C1 segment of cervical spinal cord (tissue), 14 donors: ENCODE measurements at regions not wholly inside any gene's neighbourhood (a gene's known extent, or its start where the extent isn't known, plus 50 kb on each side); places are given as distances from the start of the nearest gene placed in this dataset.
A peak's percentile ranks its signal among the peaks of the same experiment; 100 is the strongest.

Source experiments
- DNase-seq, 14 donors: peaks; one replicate each; lab custom pipeline; 2025; lab: John Stamatoyannopoulos, UW

DNA sequence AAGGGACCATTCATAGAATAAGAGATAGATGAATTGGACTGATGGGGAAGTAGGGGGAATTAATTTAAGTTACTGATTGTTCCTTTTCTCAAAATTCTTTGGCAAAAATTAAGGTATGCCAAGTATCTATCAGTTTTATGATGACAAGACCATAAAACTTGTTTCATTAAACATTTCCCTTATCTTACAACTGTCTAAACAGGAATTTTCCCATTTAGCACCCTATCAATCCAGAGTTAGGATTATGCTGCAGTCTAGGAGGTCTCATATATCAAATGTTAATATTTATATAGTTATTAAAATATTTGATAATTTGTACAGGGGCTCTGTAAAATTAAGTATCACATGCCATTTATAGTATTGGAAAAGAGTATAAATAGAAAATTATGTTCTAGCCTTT is 51.5 kb upstream of the ARID1B start:
- DNase-seq: no peak

DNA sequence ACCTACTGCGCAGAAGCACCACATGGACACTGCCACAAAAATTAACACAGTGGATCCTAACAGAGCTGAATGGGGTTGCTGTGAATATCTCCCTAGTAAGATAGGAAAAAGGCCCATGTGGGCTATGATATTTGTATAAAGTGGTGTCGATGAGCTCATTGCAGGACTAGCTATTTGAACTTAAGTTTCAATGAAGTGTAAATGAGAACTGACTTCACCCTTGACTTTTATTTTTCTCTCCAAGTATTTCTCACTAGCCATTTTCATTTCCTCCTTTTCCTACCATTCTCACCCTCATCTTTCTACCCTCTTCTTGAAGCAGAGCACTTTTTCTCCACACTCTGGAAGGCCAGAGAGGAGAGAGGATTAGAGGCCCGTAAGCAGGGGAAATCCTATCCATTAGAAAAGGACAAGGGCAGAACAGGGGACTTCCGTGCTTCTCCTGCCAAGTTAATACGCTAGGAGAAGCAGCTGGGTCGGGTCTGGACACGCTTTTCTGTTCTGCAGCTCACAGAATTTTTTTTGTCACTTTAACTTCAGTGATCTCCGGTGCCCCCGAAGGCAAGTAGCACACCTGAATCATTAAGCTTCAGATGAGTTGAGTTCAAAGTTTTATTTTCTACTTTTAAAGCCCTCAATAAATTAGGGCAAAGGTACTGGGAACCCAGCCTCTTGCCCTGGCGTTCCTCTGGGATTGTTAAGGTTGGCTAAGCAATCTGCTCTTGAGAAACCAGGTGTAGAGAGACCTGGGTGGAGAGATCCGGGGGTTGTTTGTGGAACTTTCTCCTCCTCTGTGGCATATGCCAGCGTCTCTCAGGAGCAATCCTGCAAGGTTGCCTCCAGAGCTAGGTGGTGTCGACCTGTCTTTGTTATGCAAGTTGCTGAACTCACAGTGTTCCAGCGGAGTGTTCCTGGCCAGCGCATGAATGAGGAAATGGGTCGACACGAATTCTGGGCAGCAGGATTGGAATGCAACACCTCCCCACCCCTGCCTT is 56.2 kb upstream of the ARID1B start:
- DNase-seq: peak in 2 of 14 donors; percentile 3 to 12

DNA sequence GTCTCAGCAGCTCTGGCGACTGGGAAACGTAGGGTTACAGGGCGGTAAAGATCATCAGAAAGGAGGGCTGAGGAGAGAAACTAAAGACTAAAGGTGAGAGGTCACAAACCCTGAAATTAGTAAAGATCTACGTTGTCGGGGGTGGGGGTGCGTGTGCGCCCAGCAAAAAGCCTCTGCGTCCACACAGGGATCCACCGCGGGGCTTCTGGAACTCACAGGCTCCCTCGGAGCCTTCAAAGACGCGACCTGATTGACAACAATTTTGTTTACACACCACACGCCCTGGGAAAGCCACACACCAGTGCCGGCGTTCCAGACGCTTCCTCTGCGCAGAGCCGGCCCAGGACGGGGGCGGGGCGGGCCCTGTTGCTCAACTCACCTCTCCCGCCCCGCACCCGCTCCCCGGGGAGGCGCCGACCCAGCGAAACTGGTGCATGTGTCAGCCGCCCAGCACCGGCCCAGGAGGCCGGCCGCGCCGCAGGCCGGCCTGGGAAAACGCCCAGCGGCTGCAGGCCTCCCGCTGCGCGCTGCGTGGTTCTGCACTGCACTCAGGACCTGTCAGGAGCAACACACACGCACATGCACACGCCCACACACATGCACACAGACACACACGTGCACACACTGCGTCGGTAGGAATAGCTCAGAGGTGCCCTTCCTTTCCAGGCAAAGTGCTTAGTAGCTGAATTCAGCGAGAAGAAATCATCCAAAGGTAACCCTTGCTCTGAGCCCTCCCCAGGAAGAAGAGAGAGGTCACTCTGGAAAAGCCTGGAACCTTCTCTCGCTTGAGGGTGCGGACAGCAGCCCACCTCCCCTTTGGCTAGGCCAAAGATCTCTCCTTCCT is 57.2 kb upstream of the ARID1B start:
- DNase-seq: peak; percentile 5 to 79 (median 52)

- DNase-seq: no peak
Measured at GRCh38 chr6:156719395-156719719, 57.8 kb upstream of the ARID1B start.

DNA sequence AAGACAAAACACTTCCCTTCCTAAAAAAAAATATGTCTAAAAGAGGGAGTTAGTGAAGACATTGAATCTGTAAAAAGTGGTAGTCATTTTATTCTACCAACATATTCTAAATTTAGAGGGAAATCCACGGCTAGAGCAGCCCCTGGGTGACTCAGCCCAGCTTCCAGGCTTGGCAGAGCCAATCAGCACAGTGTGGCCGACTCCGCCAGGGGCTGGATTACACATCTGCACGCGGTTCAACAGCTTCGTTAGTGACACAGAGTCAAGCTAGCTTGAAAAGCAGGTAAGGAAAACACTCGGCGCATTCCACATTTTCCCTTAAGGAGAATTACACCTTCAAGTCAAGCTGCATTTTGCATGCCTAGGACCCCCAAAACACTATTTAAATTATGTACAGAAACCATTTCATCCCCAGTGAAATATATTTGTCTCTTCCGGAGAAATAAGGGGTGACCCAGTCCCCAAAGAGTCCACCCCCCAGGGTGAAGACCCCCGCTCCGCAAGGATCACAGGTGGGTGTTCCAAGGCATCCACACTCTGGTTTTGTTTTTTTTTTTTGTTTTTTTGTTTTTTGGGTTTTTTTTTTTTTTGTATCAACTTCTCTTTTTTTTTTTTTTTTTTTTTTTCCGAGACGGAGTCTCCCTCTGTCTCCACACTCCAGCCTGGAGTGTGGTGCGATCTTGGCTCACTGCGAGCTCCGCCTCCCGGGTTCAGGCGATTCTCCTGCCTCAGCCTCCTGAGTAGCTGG is 58.4 kb upstream of the ARID1B start:
- no peak for DNase-seq

DNA sequence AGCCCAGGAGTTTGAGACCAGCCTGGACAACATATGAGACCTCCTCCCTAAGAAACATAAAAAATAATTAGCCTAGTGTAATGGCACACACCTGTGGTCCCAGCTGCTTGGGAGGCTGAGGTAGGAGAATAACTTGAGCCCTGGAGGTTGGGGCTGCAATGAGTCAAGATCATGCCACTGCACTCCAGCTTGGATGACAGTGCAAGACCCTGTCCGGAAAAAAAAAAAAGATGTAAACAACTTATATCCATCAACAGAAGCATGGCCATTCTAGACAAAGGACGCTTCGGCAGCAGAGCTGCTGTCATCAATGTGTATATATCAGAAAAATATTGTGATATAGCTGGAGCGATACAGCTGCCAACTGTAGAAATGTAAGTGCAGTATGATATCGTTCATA is 59.6 kb upstream of the ARID1B start:
- no peak for DNase-seq

DNA sequence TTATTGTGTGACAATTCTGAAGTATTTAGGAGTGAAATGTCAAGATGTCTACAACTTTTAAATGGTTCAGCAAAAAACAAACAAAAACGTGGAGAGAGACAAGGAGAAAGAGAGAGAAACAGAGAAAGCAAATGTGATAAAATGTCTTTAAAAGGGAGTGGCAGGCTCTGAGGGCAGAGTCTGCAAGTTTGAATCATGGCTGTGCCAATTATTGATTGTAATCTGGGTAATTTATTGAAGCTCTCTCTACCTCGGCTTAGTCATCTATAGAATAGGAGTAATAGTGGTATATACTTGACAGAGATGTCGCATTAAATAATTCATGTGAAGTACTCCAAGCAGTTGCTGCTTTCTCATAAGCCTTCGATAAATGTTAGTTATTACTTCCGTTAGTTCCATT is 61.3 kb upstream of the ARID1B start:
- no peak for DNase-seq

DNA sequence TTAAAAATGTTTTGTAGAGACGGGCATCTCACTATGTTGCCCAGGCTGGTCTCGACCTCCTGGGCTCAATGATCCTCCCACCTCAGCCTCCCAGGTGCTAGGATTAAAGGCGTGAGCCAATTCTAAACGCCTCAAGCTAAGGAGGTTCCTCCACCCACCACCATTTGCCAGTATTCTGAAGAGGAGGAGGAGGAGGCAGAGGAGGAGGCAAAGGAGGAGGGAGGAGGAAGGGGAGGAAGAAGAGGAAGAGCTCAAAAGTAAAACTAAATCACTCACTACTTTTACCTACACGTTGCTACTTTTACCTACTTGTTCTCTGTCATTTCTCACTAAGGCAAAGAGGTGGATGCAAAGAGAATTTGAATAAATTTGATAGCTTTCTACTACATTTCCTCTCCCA is 63.6 kb upstream of the ARID1B start:
- no peak for DNase-seq

DNA sequence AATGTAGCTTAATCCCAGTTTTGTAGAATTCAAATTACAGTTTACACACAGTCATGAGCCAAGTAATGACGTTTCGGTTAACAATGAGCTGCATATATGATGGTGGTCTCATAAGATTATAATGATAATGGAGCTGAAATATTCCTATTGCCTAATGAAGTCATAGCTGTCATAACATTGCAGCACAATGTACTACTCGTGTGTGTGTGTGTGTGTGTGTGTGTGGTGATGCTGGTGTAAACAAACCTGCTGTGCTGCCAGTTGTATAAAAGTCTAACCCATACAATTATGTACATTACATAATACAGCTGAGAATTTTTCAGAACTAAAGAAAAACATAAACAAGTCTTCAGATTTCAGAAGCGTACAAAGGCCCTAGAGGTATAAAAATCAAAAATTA is 66.7 kb upstream of the ARID1B start:
- no peak for DNase-seq

- DNase-seq: no peak
Measured at GRCh38 chr6:156707818-156708217, 69.4 kb upstream of the ARID1B start.

DNA sequence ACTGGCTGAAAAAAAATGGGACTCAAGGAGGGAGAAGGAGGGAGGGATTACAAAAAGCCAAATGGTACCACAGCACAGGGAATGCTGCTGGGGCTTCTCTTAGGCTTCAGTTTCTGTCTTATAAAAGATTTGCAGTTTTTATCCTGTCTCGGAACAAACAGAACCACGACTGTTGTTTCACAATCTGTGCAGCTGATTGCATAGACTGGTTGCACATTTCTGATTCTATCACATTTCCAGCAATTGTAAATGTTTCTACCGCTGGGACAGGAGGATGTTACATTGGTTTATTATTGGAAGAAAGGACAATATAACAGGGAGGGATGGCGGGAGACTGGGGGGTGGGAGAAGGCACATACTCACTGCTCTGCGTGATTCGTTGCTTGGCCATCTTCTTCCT is 73.5 kb upstream of the ARID1B start:
- no peak for DNase-seq

- DNase-seq: no peak
Measured at GRCh38 chr6:156701966-156702365, 75.2 kb upstream of the ARID1B start.

- no peak for DNase-seq
Measured at GRCh38 chr6:156700440-156701057, 76.6 kb upstream of the ARID1B start.

DNA sequence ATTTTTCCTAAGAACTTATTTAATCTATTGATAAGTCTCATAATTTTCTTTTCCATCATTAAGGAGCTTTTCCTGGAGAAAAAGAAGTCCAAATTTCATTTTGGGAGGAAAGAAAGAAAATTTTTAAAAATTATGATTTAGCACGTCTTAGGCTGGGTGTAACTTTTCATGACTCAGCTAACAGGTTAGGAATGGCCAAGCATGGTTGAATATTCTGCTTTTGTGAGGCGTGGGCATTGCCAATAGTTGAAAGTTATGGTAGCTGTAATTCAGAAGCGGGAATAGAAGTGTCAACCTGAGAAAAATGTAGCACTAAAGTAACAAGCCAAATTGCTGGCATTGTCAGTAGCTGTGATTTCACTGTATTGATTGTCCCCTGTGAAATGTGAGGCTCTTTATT is 77.2 kb upstream of the ARID1B start:
- DNase-seq: no peak

- DNase-seq: no peak
Measured at GRCh38 chr6:156699017-156699421, 78.2 kb upstream of the ARID1B start.

DNA sequence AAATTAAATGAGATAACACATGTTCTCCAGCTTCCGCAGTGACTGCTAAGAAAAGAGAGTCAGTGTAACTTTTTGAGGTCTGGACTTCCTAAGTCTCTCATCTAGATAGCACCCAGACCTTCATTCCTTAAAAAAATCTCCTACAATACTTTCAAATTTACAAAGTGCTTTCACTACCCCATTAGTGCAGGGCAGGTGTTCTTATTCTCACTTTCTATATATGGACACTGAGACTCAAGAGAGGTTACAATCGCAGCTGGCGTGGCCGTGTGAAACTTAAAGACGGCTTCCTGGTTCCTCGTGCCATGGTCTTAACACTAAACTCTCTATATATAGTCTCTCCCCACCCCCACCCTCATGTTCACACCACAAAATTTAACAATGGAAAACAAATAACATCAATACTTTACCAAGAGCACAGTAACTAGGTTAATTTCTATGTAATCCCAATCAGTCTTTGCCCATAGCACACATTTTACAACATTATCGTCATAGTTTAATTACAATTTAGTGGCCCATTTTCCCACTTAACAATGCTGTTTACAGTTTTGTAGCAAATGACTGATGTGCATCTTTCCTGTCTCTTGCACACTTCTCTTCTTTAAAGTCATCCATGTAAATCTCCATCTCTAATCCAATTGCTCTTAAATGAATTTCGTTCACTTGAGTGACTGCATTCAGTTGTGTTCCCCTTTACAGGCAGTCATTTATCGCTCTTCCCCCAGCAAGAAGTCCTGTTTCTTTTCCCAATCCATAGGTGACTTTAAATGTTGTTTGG is 78.8 kb upstream of the ARID1B start:
- DNase-seq: no peak

GRCh38 chr6:156697225-156697830 is 79.8 kb upstream of the ARID1B start:
- peak in 1 of 14 donors; percentile 3 for DNase-seq

DNA sequence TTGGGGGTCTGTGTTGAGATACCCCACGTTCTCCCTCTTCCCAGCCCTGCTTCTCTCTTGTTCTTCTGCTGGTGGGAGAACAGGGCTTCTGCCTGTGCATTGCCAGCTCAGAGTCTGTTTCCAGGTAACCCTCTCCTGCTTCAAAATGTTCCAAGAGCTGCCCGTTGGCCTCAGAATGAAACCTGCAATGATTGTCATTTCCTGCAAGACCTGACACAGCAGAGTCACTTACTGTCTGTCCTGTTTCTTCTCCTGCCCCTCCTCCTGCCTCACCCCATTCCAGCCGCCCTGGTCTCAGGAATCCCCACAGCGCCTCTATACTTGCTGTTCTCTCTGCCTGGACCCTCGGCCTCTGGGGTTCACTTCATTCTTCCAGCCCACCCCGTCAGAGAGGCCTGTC is 81.4 kb upstream of the ARID1B start:
- no peak for DNase-seq

DNA sequence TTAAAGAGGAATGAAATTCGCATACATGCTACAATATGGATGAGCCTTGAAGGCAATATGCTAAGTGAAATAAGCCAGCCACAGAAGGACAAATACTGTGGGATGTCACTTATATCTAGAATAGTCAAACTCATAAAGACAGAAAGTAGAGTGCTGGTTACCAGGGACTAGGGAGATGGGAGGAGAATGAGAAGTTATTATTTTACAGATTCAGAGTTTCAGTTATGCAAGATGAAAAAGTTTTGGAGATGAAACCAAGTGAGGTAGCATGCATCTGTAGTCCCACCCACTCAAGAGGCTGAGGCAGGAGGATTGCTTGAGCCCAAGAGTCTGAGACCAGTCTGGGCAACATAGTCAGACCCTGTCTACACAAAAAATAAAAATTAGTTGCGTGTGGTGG is 82.5 kb upstream of the ARID1B start:
- no peak for DNase-seq

DNA sequence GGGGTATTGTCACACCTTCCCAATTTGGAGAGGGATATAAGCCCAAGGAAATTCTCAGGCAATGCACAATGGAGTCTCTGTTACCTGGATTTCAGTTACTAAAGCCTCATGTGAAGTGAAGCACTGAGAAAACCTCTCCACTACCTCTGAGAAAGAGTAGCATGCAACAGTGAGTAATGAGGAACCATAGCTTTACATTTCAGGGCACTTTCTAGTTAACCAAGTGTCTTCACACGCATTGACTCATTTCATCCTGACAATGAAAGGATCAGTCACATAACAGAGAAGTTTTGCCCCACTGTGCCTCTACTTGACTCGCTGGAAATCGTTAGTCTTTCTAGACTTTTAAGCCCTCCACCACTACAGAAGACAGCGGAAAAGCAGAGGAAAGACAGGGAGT is 86.2 kb upstream of the ARID1B start:
- no peak for DNase-seq
